Activated T-cell treated with anti-CD3 and anti-CD28 coated beads, Interleukin-2, amount 50 U/mL, for 48 hours (primary cell): ENCODE measurements at regions not wholly inside any gene's neighbourhood (a gene's known extent, or its start where the extent isn't known, plus 50 kb on each side); places are given as distances from the start of the nearest gene placed in this dataset.
"Not testable (repeated sequence)": the region's sequence is repeated elsewhere in the genome, so short reads cannot be mapped to it uniquely, and the experiment has no call there.

Experiments used
- DNase-seq, 2 experiments: peaks; one replicate each; pipeline ENCODE4 v3.0.0-alpha.2; 2020

GRCh38 chr2:48197618-48198017, 116.9 kb upstream of the FOXN2 start:
- no peak for DNase-seq

- DNase-seq, result no peak
These were observed 116.1 kb upstream of the FOXN2 start for GRCh38 chr2:48198371-48198770.

GRCh38 chr2:48199070-48199469, 115.4 kb upstream of the FOXN2 start:
- no peak for DNase-seq

GRCh38 chr2:48200620-48201293, 113.7 kb upstream of the FOXN2 start:
- DNase-seq, result no peak

- not testable (repeated sequence) for DNase-seq
These were observed 113.0 kb upstream of the FOXN2 start for GRCh38 chr2:48201435-48201834.

GRCh38 chr2:48202863-48203642, 111.4 kb upstream of the FOXN2 start:
- no peak for DNase-seq

- DNase-seq, result no peak
These were observed 110.8 kb upstream of the FOXN2 start for GRCh38 chr2:48203668-48204067.

- no peak for DNase-seq
These were observed 109.7 kb upstream of the FOXN2 start for GRCh38 chr2:48204750-48205136.

- no peak for DNase-seq
These were observed 109.2 kb upstream of the FOXN2 start for GRCh38 chr2:48205137-48205798.

GRCh38 chr2:48206056-48206656, 108.3 kb upstream of the FOXN2 start:
- DNase-seq, result not testable (repeated sequence)

GRCh38 chr2:48207201-48207641, 107.3 kb upstream of the FOXN2 start:
- no peak for DNase-seq

GRCh38 chr2:48207851-48208250, 106.6 kb upstream of the FOXN2 start:
- DNase-seq, result no peak

GRCh38 chr2:48209214-48209885, 105.1 kb upstream of the FOXN2 start:
- DNase-seq, result no peak

- DNase-seq, result no peak
These were observed 104.3 kb upstream of the FOXN2 start for GRCh38 chr2:48210189-48210588.

- no peak for DNase-seq
These were observed 100.8 kb upstream of the FOXN2 start for GRCh38 chr2:48213646-48214045.

GRCh38 chr2:48218169-48218568, 96.3 kb upstream of the FOXN2 start:
- DNase-seq, result no peak

GRCh38 chr2:48219234-48219554, 95.3 kb upstream of the FOXN2 start:
- no peak for DNase-seq

- DNase-seq, result no peak
These were observed 94.7 kb upstream of the FOXN2 start for GRCh38 chr2:48219555-48220436.

GRCh38 chr2:48220501-48220900, 94.0 kb upstream of the FOXN2 start:
- no peak for DNase-seq

GRCh38 chr2:48221846-48222516, 92.5 kb upstream of the FOXN2 start:
- no peak for DNase-seq

- DNase-seq, result no peak
These were observed 86.7 kb upstream of the FOXN2 start for GRCh38 chr2:48227617-48228344.
